ENCODE measurements at regions not wholly inside any gene's neighbourhood (a gene's known extent, or its start where the extent isn't known, plus 50 kb on each side); places are given as distances from the start of the nearest gene placed in this dataset.

- no peak for DNase-seq
These were observed 263.7 kb downstream of the IPMK start for GRCh38 chr10:58003945-58004344.

GRCh38 chr10:58001159-58001558 lies 266.5 kb downstream of the IPMK start:
- no peak for DNase-seq

- DNase-seq, result no peak
These were observed 271.2 kb downstream of the IPMK start for GRCh38 chr10:57996536-57996935.

- no peak for DNase-seq
These were observed 274.4 kb downstream of the IPMK start for GRCh38 chr10:57993302-57993701.

- DNase-seq, result no peak
These were observed 275.2 kb downstream of the IPMK start for GRCh38 chr10:57992321-57993077.

GRCh38 chr10:57988964-57989363 lies 278.7 kb downstream of the IPMK start:
- no peak for DNase-seq

- no peak for DNase-seq
These were observed 280.5 kb downstream of the IPMK start for GRCh38 chr10:57987055-57987721.

- no peak for DNase-seq
These were observed 281.3 kb downstream of the IPMK start for GRCh38 chr10:57986422-57986821.

GRCh38 chr10:57983281-57983791 lies 284.4 kb downstream of the IPMK start:
- no peak for DNase-seq

- no peak for DNase-seq
These were observed 285.6 kb downstream of the IPMK start for GRCh38 chr10:57982091-57982490.

GRCh38 chr10:57979956-57980355 lies 287.7 kb downstream of the IPMK start:
- DNase-seq, result no peak

- DNase-seq, result no peak
These were observed 288.2 kb downstream of the IPMK start for GRCh38 chr10:57979491-57979890.

GRCh38 chr10:57977262-57977661 lies 290.4 kb downstream of the IPMK start:
- DNase-seq, result no peak

- no peak for DNase-seq
These were observed 294.2 kb downstream of the IPMK start for GRCh38 chr10:57973451-57973850.

GRCh38 chr10:57972783-57973182 lies 294.9 kb downstream of the IPMK start:
- DNase-seq, result no peak

GRCh38 chr10:57968328-57969016 lies 299.2 kb downstream of the IPMK start:
- no peak for DNase-seq

- DNase-seq, result no peak
These were observed 303.3 kb downstream of the IPMK start for GRCh38 chr10:57964351-57964750.

- DNase-seq, result no peak
These were observed 304.1 kb downstream of the IPMK start for GRCh38 chr10:57963546-57963945.

GRCh38 chr10:57962839-57963238 lies 304.9 kb downstream of the IPMK start:
- no peak for DNase-seq

- no peak for DNase-seq
These were observed 306.2 kb downstream of the IPMK start for GRCh38 chr10:57961487-57961886.

GRCh38 chr10:57960406-57960805 lies 307.3 kb downstream of the IPMK start:
- DNase-seq, result no peak

- no peak for DNase-seq
These were observed 308.2 kb downstream of the IPMK start for GRCh38 chr10:57959318-57960006.

- DNase-seq, result no peak
These were observed 312.6 kb downstream of the IPMK start for GRCh38 chr10:57955076-57955475.
